Activated effector memory CD4-positive, alpha-beta T cell treated with anti-CD3 and anti-CD28 coated beads, Interleukin-2, amount 50 U/mL, for 16 hours (primary cell): ENCODE measurements at regions not wholly inside any gene's neighbourhood (a gene's known extent, or its start where the extent isn't known, plus 50 kb on each side); places are given as distances from the start of the nearest gene placed in this dataset.
"Not testable (repeated sequence)": the region's sequence is repeated elsewhere in the genome, so short reads cannot be mapped to it uniquely, and the experiment has no call there.

Experiments used
- DNase-seq: peaks from one replicate; pipeline ENCODE4 v3.0.0-alpha.2; 2020

- DNase-seq = no peak
These were observed 119.8 kb upstream of the CDH9 start for GRCh38 chr5:27158171-27158570.

- DNase-seq = no peak
These were observed 106.1 kb upstream of the CDH9 start for GRCh38 chr5:27144456-27144855.

- DNase-seq = no peak
These were observed 102.4 kb upstream of the CDH9 start for GRCh38 chr5:27140831-27141230.

- DNase-seq = no peak
These were observed 92.2 kb upstream of the CDH9 start for GRCh38 chr5:27130587-27130986.

- DNase-seq = no peak
These were observed 91.5 kb upstream of the CDH9 start for GRCh38 chr5:27129926-27130325.

- DNase-seq = no peak
These were observed 87.5 kb upstream of the CDH9 start for GRCh38 chr5:27125856-27126255.

- DNase-seq = no peak
These were observed 86.2 kb upstream of the CDH9 start for GRCh38 chr5:27124590-27124989.

GRCh38 chr5:27119736-27120321, 81.4 kb upstream of the CDH9 start:
- not testable (repeated sequence) for DNase-seq

- DNase-seq = no peak
These were observed 65.1 kb upstream of the CDH9 start for GRCh38 chr5:27103486-27103885.

GRCh38 chr5:27095761-27096160, 57.4 kb upstream of the CDH9 start:
- DNase-seq = not testable (repeated sequence)

GRCh38 chr5:27093279-27093678, 54.9 kb upstream of the CDH9 start:
- DNase-seq = no peak

GRCh38 chr5:27091858-27092257, 53.5 kb upstream of the CDH9 start:
- no peak for DNase-seq

- DNase-seq = not testable (repeated sequence)
These were observed 50.4 kb upstream of the CDH9 start for GRCh38 chr5:27088822-27089221.
